HG03565 (cell line): ENCODE measurements at regions not wholly inside any gene's neighbourhood (a gene's known extent, or its start where the extent isn't known, plus 50 kb on each side); places are given as distances from the start of the nearest gene placed in this dataset.
"Not testable (repeated sequence)": the region's sequence is repeated elsewhere in the genome, so short reads cannot be mapped to it uniquely, and the experiment has no call there.

Source experiments
- ATAC-seq: cut with Tn5 transposase; IDR thresholded peaks from one replicate; pipeline ENCODE4 v1.9.1; 2021; ENCODE audit warnings: mild to moderate bottlenecking, moderate library complexity; ENCODE audit not compliant: unreplicated experiment

DNA sequence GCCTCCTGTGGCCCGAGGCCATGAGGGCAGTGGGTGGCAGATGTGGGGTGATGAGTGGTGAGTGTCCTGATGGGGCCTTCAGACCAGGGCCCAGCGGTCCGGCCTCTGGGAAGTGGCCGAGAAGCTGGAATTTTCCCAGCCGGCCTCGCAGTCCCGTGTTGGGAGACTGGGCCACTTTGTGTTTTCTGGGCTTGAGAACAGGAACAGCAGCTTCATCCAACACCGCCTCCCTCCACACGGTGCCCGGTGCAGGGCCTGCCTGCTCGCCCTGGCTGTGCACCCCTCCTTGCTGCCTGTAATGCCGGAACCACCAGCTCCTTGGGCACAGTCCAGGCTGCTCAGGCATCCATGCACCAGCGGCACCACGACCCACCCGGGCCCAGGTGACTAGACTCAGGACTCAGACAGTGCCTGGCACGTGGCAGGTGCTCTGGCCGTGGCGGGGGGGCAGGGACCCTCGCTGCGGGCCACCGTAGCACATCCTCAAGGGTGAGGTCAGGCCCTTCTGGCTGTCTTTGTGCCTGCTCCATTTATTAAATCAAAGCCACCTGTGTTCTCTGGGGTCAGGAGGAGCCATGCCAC lies 194.7 kb downstream of the BANP start:
- not testable (repeated sequence) for ATAC-seq

DNA sequence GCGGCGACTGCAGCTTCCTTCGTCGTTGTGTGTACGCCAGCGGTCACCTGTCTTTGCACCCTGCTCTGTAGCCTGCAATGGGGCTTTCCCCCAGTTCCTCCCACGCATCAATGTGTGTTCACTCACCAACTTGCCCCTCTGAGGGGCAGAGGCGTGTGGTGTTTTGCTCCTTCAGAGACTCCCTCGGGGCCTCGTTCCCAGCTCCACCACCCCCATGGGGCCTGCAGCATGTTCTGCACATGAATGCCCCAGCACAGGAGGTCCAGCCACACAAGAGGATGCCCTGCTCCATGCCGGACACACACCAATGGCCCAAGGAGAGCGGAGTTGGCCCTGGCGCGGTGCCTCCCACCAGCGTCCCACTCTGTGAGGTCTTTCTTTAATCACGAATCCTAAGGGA lies 196.8 kb downstream of the BANP start:
- ATAC-seq = not testable (repeated sequence)

GRCh38 chr16:88148682-88149081 lies 197.4 kb downstream of the BANP start:
- ATAC-seq = not testable (repeated sequence)

GRCh38 chr16:88149158-88149603 lies 197.9 kb downstream of the BANP start:
- ATAC-seq = not testable (repeated sequence)

GRCh38 chr16:88149663-88150062 lies 198.4 kb downstream of the BANP start:
- ATAC-seq = not testable (repeated sequence)

GRCh38 chr16:88150456-88151128 lies 199.4 kb downstream of the BANP start:
- not testable (repeated sequence) for ATAC-seq

DNA sequence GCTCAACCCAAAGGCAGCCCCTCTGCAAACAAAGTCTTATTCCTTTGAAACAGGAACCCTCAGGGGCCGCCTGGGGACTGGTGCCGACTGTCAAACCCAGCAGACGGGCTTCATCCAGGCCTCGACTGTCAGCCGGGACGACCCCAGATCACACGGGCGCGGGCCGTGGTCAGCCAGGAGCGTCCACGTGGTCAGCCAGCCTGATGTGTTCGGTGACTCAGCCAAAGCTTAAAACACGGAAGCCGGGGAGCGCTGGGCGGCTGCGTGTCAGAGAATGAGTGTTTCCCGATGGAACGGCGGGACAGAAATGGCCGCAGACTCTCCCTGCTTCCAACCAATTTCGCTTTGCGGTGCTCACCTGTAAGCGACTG lies 199.9 kb downstream of the BANP start:
- not testable (repeated sequence) for ATAC-seq

DNA sequence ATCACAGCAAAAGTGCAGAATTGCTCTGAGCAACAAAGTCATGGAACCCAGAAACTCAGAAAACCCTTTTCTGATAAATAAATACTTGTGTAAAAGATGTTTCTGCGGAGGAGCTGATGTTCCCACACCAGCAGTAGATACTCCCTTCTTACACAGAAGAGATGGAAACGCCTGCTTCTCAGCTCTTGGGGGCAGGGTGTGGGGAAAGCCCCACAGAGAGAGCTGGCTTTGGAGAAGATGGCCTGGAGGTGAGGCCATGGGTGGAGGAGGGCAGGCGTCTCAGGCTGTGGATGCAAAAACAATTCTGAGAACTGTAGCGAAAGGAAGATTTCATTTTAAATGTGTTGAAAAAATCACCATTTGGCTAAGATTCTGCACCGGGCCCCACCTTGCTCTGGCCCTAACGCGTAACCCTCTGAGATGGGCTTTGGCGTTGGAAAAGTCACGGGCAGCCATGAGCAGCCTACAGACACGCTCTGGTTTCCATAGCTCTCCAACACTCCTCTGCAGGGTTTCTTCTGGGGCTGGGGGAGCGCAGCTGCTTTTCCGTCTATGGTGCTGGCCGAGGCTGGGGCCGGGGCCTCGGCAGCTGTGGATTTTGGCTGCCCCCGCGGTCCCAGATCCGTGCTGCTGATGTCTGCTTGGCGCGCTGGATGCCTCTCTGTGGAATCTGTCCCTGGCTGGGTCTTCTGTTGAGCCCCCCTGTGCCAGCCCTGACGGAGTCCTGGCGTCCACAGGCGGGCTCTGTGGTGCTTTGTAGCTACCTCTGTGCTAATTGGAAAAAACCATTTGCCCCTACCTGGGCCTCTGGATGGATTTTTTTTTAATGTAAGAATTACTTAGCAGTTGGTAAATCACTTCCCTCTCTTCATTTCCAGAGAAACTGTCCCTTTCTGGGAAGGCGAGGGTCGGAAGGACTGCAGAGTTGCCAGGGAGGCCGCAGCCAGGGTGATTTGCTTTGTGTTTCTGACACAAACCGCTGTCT lies 200.9 kb downstream of the BANP start:
- not testable (repeated sequence) for ATAC-seq

DNA sequence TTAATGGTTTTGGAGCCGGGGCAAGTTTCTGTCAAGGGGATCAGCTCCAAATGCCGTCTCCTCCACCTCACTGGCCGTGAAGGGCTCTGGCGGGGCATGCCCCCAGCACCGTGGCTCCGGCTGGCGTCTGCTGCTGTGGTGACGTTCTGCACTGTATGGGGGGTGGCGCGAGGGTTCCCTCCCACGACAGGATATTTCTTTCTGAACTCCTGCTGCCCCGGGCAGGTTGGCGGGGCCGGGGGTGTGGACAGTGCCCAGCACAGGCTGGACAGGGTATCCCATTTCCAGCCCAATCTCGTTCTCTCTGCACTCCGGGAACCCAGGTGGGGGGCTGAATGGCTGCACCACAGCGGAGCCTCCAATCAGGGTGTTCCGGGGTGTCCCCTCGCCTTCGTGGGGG lies 201.6 kb downstream of the BANP start:
- not testable (repeated sequence) for ATAC-seq

DNA sequence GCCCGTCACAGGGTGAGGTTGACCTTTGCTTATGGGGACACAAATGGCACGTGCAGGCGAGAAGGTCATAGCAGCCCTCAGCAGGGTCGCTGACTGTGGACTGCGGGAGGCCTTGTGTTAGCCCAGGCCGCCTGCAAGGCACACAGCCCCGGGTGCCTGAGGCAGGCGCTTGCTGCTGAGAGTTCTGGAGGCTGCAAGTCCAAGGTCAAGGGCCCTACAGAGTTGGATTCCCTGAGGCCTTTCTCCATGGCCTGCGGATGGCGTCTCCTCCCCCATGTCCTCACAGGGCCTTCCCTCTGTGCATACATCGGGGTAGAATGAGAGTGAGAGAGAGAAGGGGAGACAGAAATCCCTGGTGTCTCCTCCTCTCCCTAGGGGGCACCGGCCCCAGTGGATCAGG lies 202.3 kb downstream of the BANP start:
- ATAC-seq = not testable (repeated sequence)

DNA sequence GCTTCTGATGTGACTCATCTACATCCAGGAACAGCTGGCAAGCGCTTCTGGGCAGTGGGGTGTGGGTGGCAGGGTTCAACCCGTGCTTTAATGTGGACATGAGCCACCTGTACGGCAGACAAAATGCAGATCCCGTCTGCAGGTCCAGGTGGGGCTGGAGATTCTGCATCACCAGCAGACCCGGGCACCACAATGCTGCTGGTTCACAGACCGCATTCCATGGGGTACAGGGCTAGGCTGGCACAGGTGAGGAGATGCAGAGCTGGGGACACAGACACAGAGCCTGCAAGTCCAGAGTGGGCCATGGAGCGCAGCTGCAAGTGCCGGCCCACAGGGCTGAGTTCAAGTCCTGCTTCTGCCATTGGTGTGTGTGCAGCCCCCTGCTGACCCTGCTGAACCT lies 203.7 kb downstream of the BANP start:
- ATAC-seq = not testable (repeated sequence)

GRCh38 chr16:88155681-88156080 lies 204.4 kb downstream of the BANP start:
- not testable (repeated sequence) for ATAC-seq

DNA sequence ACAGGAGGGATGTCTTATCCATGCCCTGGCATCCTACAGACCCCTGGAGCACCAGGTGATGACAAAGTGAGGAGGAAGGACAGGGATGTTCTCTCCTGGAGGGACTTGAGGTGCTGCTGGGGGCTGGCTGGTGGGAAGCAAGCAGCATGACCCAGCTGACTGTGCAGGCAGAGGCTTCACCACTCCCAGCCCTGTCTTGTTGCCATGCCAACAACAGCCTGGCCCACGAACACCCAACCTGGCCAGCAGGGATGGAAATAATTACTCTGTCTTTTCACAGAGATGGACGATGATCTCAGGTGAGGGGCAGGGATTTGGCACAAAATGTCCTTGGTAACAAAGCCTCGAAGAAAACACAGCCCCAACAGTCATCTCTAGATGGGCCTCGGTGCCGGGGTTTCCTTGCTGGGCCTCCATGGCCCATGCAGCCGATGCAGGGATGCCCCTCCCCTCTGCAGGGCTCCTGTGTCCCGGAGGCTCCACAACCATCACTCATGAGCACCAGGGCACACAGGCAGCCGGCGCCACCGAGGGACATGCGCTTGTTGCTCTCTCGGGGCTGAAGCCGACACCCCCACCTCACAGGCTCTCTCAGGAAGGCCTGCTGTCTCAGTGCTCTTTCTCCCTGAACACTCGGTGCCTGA lies 205.5 kb downstream of the BANP start:
- ATAC-seq = not testable (repeated sequence)

DNA sequence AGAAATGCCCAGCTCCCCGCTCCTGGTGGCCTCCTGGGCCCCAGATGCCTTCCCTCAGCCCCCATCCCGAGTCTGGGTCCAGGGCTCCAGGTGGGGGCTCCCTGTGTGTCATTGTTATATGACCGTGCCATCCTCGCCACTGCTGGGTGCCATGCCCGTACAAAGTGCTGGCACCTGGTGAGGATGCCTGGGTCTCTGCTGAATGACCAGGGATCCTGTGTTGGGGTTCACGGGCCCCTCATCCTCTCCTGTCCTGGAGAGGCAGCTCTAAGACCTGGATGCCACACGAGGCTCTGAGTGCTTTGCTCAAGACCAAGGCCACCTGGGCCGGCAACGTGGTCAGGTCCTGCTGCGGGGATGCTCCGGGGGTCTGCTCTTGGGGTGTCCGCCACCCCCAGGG lies 206.5 kb downstream of the BANP start:
- ATAC-seq = not testable (repeated sequence)

DNA sequence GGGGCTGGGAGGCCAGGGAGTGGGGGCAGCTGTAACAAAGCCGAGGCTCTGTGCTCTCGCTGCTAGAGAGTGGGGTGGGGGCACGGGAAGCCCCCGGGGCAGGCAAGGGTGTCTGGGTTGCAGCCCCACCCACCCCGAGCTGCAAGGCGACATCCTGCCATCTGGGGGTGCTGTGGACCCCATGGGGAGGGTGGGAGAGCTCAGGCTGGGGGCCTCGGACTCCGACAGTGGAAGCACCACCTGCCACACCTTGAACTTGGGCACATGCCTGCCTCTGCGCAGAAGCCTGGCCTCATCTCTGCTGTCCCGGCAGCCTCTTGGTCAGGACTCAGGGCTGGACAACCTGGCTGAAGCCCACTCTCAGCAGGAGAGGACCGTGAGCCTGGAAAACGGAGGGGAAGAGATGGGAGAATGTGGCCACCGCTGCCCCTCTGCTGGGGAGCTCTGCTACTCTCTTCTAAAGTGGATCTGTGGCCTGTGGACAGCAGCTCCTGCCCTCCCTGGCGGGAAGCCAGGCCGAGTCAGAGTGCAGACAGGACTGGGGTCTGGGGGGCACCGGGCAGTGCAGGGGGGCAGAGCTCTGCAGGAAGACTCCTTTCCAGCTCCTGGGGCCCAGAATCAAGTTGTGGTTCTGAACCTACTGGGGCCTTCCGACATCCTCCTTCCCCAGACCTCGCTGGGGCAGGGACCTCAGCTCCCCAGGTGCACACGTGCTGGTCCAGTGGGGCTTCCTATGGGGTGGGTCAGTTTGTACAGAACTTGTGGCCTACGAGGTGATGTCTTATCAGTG lies 207.2 kb downstream of the BANP start:
- not testable (repeated sequence) for ATAC-seq

DNA sequence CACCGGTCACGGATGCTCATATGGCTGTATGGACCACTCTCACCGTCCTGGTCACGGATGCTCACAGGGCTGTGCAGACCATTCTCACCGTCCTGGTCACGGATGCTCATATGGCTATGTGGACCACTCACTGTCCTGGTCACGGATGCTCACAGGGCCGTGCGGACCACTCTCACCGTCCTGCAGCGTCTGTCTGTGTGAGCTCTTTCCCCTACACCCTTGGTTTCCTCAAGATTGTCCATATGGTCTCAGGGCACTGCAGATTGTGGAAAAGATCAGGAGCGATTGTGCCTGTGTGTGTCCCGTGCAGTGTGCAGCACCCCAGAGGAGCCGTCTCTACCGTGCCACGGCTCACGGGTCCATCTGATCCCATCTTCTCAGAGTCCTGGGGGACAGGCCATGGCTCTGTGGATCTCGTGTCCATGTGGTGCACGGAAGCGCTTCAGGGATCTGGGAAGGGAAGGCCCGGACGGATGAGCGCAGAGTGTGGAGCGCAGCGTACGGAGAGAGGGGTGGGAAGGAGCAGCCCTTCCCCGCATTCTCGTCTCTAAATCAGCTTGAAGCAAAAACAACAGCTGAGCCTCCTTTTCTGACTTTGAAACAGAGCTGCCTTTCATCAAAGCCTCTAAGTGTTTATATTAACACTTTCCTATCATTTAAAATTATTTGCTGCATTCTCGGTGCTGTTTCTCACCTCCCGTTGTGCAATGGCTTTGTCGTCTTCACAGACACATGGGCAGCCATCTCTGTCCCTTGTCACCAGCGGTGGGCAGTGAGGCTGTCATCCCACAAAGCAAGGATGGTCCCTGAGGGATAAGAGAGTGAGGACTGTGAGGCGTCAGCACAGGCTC lies 208.0 kb downstream of the BANP start:
- ATAC-seq = not testable (repeated sequence)

- ATAC-seq = not testable (repeated sequence)
Measured at GRCh38 chr16:88159897-88160335, 208.7 kb downstream of the BANP start.

DNA sequence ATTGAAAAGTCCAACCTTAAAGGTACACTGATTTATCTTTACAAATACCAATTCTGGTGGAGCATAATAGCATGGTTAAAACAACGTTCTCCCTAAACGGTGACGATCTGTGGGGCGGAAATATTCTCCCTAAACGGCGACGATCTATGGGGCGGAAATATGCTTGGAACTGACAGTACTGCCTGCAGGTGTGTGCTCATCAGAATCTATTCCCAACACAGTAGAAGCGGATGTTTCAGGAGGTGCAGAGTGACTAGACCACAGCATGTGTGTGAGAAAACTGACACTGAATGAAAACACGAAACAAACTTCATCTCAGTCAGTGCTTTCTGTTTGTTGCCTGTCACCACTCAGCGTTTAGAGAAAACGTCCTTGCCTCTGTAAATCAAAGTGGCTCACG lies 210.0 kb downstream of the BANP start:
- not testable (repeated sequence) for ATAC-seq

- not testable (repeated sequence) for ATAC-seq
Measured at GRCh38 chr16:88161623-88162275, 210.5 kb downstream of the BANP start.
